MM.1S (cell line): ENCODE measurements at regions not wholly inside any gene's neighbourhood (a gene's known extent, or its start where the extent isn't known, plus 50 kb on each side); places are given as distances from the start of the nearest gene placed in this dataset.
"Not testable (repeated sequence)": the region's sequence is repeated elsewhere in the genome, so short reads cannot be mapped to it uniquely, and the experiment has no call there.

Source experiments
- DNase-seq: peaks from one replicate; pipeline ENCODE4 v3.0.0-alpha.2; 2015
- H2AFZ ChIP-seq: fragments of 300-600 bp; sonication (generic); 2 replicates; pipeline ENCODE4 v1.6.0; 2016; ENCODE audit warnings: antibody characterized with exemption, low read length
- H3F3A ChIP-seq: fragments of 300-600 bp; sonication (generic); 2 replicates; pipeline ENCODE4 v1.6.1; 2016; ENCODE audit warnings: mild to moderate bottlenecking, antibody characterized with exemption, low read length, moderate library complexity, mixed read lengths; ENCODE audit not compliant: insufficient read depth
- H3K27ac ChIP-seq: fragments of 300-600 bp; sonication (generic); 2 replicates; pipeline ENCODE4 v1.5.1; 2016; ENCODE audit warnings: mild to moderate bottlenecking, low read length
- H3K27me3 ChIP-seq: fragments of 300-600 bp; sonication (generic); replicated peaks from 2 replicates; pipeline ENCODE4 v1.6.0; 2016; ENCODE audit warnings: low read length; ENCODE audit not compliant: insufficient read depth
- H3K36me3 ChIP-seq: fragments of 300-600 bp; sonication (generic); replicated peaks from 2 replicates; pipeline ENCODE4 v1.6.1; 2016; ENCODE audit warnings: mild to moderate bottlenecking, low read length, mixed read lengths; ENCODE audit not compliant: insufficient read depth
- H3K4me1 ChIP-seq: fragments of 300-600 bp; sonication (generic); 2 replicates; pipeline ENCODE4 v1.6.1; 2016; ENCODE audit warnings: low read length, mixed read lengths
- H3K4me2 ChIP-seq: fragments of 300-600 bp; sonication (generic); 2 replicates; pipeline ENCODE4 v1.6.0; 2016; ENCODE audit warnings: low read depth, low read length
- H3K4me3 ChIP-seq: fragments of 300-600 bp; sonication (generic); 2 replicates; pipeline ENCODE4 v1.5.1; 2016; ENCODE audit warnings: low read length, mixed read lengths
- H3K79me2 ChIP-seq: fragments of 300-600 bp; sonication (generic); 2 replicates; pipeline ENCODE4 v1.6.1; 2016; ENCODE audit warnings: mixed run types, low read length, mixed read lengths
- H3K9ac ChIP-seq: fragments of 300-600 bp; sonication (generic); 2 replicates; pipeline ENCODE4 v1.6.1; 2016; ENCODE audit warnings: low read length, mixed read lengths
- H3K9me2 ChIP-seq: fragments of 300-600 bp; sonication (generic); replicated peaks from 2 replicates; pipeline ENCODE4 v1.6.1; 2016; ENCODE audit warnings: mild to moderate bottlenecking, low read length, mixed read lengths; ENCODE audit not compliant: insufficient read depth
- H3K9me3 ChIP-seq: fragments of 300-600 bp; sonication (generic); replicated peaks from 2 replicates; pipeline ENCODE4 v1.6.1; 2016; ENCODE audit warnings: mild to moderate bottlenecking, low read length, mixed read lengths; ENCODE audit not compliant: insufficient read depth
- H4K20me1 ChIP-seq: fragments of 300-600 bp; sonication (generic); 2 replicates; pipeline ENCODE4 v1.6.1; 2016; ENCODE audit warnings: mild to moderate bottlenecking, low read length, moderate library complexity, mixed read lengths; ENCODE audit not compliant: insufficient read depth
- CTCF ChIP-seq: fragments of 300-600 bp; sonication (generic); IDR thresholded peaks from 2 replicates; pipeline ENCODE4 v1.5.1; 2016; ENCODE audit warnings: antibody characterized with exemption, low read length, mixed read lengths
- EZH2 ChIP-seq: fragments of 300-600 bp; sonication (generic); optimal IDR thresholded peaks from 2 replicates; pipeline ENCODE3; 2017; ENCODE audit warnings: low read depth, mild to moderate bottlenecking, antibody characterized with exemption, low read length, mixed read lengths
- EZH2phosphoT487 ChIP-seq: fragments of 300-600 bp; sonication (generic); IDR thresholded peaks from 2 replicates; pipeline ENCODE4 v1.6.1; 2018; ENCODE audit warnings: antibody characterized with exemption, low read length

DNA sequence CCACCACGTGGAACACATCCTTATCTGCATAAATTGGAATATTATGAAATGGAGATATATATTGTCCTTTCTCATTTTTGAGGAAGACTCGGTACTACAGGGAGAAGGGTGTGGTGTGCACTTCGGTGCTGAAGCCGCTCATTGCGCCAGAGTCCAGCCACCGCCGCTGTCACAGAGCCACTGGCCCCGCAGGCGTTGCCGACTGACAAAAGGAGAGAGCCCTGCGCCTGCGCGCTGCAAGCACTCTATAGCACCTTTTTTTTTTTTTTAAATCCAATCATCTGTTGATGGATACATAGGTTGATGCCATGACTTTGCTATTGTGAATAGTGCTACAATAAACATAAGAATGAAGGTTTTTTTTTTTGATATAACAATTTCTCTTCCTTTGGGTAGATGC lies 130.0 kb upstream of the TBC1D5 start:
- Histone ChIP-seq H3F3A (no peaks in the 10 kb centered on the region), H3K4me3 (no peak overlapping the region), H3K9me3 (no peaks in the 10 kb centered on the region), H3K79me2 (no peaks in the 10 kb centered on the region), H2AFZ (no peak overlapping the region), H3K27ac (no peak overlapping the region), H3K36me3 (no peaks in the 10 kb centered on the region), H3K4me2 (no peak overlapping the region), H4K20me1 (no peaks in the 10 kb centered on the region), H3K9ac (no peak overlapping the region), H3K4me1 (no peaks in the 10 kb centered on the region), H3K27me3 (no peaks in the 10 kb centered on the region), H3K9me2 (no peaks in the 10 kb centered on the region)
- no peak for DNase-seq
- TF ChIP-seq EZH2 (no peak), EZH2phosphoT487 (no peak), CTCF (no peak)

DNA sequence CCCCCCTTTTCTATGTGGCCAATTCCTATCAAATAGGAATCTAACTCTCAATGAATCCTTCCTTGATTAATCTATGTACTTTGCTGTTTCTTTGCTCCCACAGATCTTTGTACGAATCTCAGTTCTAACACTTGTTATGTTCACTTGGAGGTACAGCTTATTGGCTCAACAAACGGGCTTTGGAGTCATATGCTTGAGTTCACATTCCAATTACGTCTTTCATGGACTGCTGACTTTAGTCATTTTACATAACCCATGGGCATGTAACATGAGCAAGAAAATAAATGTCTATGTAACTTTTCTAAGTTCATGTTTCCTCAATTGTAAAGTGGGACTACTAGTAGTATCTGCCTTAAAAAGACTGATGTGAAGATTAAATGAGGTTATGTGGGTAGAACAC lies 123.2 kb upstream of the TBC1D5 start:
- H3K9me2 ChIP-seq = no peaks in the 10 kb centered on the region
- H3K9ac ChIP-seq = no peak overlapping the region
- H3K36me3 ChIP-seq = no peaks in the 10 kb centered on the region
- H3K9me3 ChIP-seq = no peaks in the 10 kb centered on the region
- no peak for TF ChIP-seq EZH2
- no peak for TF ChIP-seq EZH2phosphoT487
- no peak for TF ChIP-seq CTCF
- H3K79me2 ChIP-seq = no peaks in the 10 kb centered on the region
- H2AFZ ChIP-seq = no peak overlapping the region
- H3K4me2 ChIP-seq = no peak overlapping the region
- H3K4me3 ChIP-seq = no peak overlapping the region
- H3F3A ChIP-seq = no peaks in the 10 kb centered on the region
- DNase-seq = no peak
- H4K20me1 ChIP-seq = no peaks in the 10 kb centered on the region
- no peaks in the 10 kb centered on the region for H3K4me1 ChIP-seq
- no peak overlapping the region for H3K27ac ChIP-seq
- H3K27me3 ChIP-seq = no peaks in the 10 kb centered on the region

DNA sequence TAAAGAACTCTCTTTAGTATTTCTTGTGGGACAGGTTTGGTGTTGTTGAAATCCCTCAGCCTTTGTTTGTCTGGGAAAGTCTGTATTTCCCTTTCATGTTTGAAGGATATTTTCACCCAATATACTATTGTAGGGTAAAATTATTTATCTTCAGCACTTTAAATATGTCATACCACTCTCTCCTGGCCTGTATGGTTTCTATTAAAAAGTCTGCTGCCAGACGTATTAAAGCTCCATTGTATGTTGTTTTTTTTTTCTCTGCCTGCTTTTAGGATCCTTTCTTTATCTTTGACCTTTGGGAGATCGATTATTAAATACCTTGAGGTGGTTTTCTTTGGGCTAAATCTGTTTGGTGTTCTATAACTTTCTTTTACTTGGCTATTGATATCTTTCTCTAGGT lies 119.0 kb upstream of the TBC1D5 start:
- H3K27me3 ChIP-seq = no peaks in the 10 kb centered on the region
- H3K79me2 ChIP-seq = no peaks in the 10 kb centered on the region
- H3K27ac ChIP-seq = no peak overlapping the region
- no peaks in the 10 kb centered on the region for H3K9me2 ChIP-seq
- no peak for DNase-seq
- H3K9me3 ChIP-seq = no peaks in the 10 kb centered on the region
- TF ChIP-seq CTCF (no peak), EZH2 (no peak), EZH2phosphoT487 (no peak)
- no peak overlapping the region for H3K9ac ChIP-seq
- no peaks in the 10 kb centered on the region for H3K4me1 ChIP-seq
- no peaks in the 10 kb centered on the region for H3F3A ChIP-seq
- no peaks in the 10 kb centered on the region for H3K36me3 ChIP-seq
- no peak overlapping the region for H2AFZ ChIP-seq
- no peak overlapping the region for H3K4me3 ChIP-seq
- no peak overlapping the region for H3K4me2 ChIP-seq
- no peaks in the 10 kb centered on the region for H4K20me1 ChIP-seq

DNA sequence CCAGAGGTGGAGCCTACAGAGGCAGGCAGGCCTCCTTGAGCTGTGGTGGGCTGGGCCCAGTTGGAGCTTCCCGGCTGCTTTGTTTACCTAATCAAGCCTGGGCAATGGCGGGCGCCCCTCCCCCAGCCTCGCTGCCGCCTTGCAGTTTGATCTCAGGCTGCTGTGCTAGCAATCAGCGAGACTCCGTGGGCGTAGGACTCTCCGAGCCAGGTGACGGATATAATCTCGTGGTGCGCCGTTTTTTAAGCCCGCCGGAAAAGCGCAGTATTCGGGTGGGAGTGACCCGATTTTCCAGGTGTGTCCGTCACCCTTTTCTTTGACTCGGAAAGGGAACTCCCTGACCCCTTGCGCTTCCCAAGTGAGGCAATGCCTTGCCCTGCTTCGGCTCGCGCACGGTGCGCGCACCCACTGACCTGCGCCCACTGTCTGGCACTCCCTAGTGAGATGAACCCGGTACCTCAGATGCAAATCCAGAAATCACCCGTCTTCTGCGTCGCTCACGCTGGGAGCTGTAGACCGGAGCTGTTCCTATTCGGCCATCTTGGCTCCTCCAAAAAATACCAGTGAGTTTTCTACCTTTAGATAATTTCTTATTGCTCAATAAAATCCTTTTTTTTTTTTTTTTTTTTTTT lies 118.5 kb upstream of the TBC1D5 start:
- not testable (repeated sequence) for H3F3A ChIP-seq, H4K20me1 ChIP-seq, H3K4me3 ChIP-seq, H3K9me3 ChIP-seq, H3K79me2 ChIP-seq, H3K4me1 ChIP-seq, H3K4me2 ChIP-seq, H3K9ac ChIP-seq, DNase-seq, H2AFZ ChIP-seq, H3K9me2 ChIP-seq, H3K27ac ChIP-seq, H3K27me3 ChIP-seq, H3K36me3 ChIP-seq
